ENCODE measurements at regions not wholly inside any gene's neighbourhood (a gene's known extent, or its start where the extent isn't known, plus 50 kb on each side); places are given as distances from the start of the nearest gene placed in this dataset.

GRCh38 chr13:37368501-37368900 lies 230.1 kb downstream of the POSTN start:
- TF ChIP-seq PBX3 (IDR thresholded peaks at IDR 0.05) (no peak), EP300 (IDR thresholded peaks at IDR 0.05) (no peak), MYC (IDR thresholded peaks at IDR 0.05; ENCODE audit: borderline replicate concordance, low read length) (no peak), BHLHE40 (IDR thresholded peaks at IDR 0.05; ENCODE audit: low read depth, low read length) (no peak)
